SK-N-SH treated with all-trans-retinoic acid at 6 μM for 48 hours (cell line): ENCODE measurements at regions not wholly inside any gene's neighbourhood (a gene's known extent, or its start where the extent isn't known, plus 50 kb on each side); places are given as distances from the start of the nearest gene placed in this dataset.

Source experiments
- ATAC-seq: fragments of 200-7000 bp; cut with Tn5 transposase; 3 replicates; pipeline ENCODE4 v1.9.1; 2020; ENCODE audit warnings: mild to moderate bottlenecking, moderate library complexity
- ARNTL ChIP-seq: fragments of 450-650 bp; formaldehyde crosslinking; IDR thresholded peaks from 2 replicates; pipeline ENCODE4 v1.5.0; 2020; ENCODE audit warnings: low read depth, mild to moderate bottlenecking, moderate library complexity, borderline replicate concordance
- CSDC2 ChIP-seq: fragments of 250-450 bp; sonication (Bioruptor Pico); IDR thresholded peaks from 2 replicates; pipeline ENCODE4 v1.5.0; 2020; ENCODE audit warnings: mild to moderate bottlenecking, moderate library complexity
- ESRRG ChIP-seq: fragments of 250-450 bp; sonication (Bioruptor Pico); IDR thresholded peaks from 2 replicates; pipeline ENCODE4 v1.6.1; 2021; ENCODE audit warnings: mild to moderate bottlenecking
- PPARA ChIP-seq: fragments of 250-450 bp; sonication (Bioruptor Pico); IDR thresholded peaks from 2 replicates; pipeline ENCODE4 v1.5.0; 2020; ENCODE audit warnings: mild to moderate bottlenecking, borderline replicate concordance
- RARB ChIP-seq: fragments of 250-450 bp; sonication (Bioruptor Pico); IDR thresholded peaks from 2 replicates; pipeline ENCODE4 v1.8.0; 2021; ENCODE audit warnings: mild to moderate bottlenecking, moderate library complexity
- SNAI2 ChIP-seq: fragments of 250-450 bp; sonication (Bioruptor Pico); IDR thresholded peaks from 2 replicates; pipeline ENCODE4 v1.5.0; 2020; ENCODE audit warnings: mild to moderate bottlenecking, moderate library complexity
- TCF4 ChIP-seq: fragments of 250-450 bp; sonication (Bioruptor Pico); IDR thresholded peaks from 2 replicates; pipeline ENCODE4 v1.8.0; 2021; ENCODE audit warnings: mild to moderate bottlenecking, moderate library complexity, borderline replicate concordance
- TOX ChIP-seq: fragments of 250-450 bp; sonication (Bioruptor Pico); IDR thresholded peaks from 2 replicates; pipeline ENCODE4 v1.8.0; 2021; ENCODE audit warnings: mild to moderate bottlenecking, moderate library complexity, borderline replicate concordance
- ZC3H10 ChIP-seq: fragments of 250-450 bp; sonication (Bioruptor Pico); IDR thresholded peaks from 2 replicates; pipeline ENCODE4 v1.5.1; 2021; ENCODE audit warnings: mild to moderate bottlenecking, moderate library complexity
- ZFP3 ChIP-seq: fragments of 250-450 bp; sonication (Bioruptor Pico); IDR thresholded peaks from 2 replicates; pipeline ENCODE4 v1.5.0; 2020; ENCODE audit warnings: mild to moderate bottlenecking, moderate library complexity
- ZFP30 ChIP-seq: fragments of 450-650 bp; formaldehyde crosslinking; IDR thresholded peaks from 2 replicates; pipeline ENCODE4 v1.5.0; 2022; ENCODE audit warnings: mild to moderate bottlenecking, moderate library complexity
- ZNF565 ChIP-seq: fragments of 450-650 bp; formaldehyde crosslinking; conservative IDR thresholded peaks from 2 replicates; pipeline ENCODE4 v1.5.0; 2020; ENCODE audit warnings: low read depth, mild to moderate bottlenecking, moderate library complexity
- ZNF70 ChIP-seq: fragments of 450-650 bp; formaldehyde crosslinking; IDR thresholded peaks from 2 replicates; pipeline ENCODE4 v1.5.0; 2020; ENCODE audit warnings: mild to moderate bottlenecking, moderate library complexity
- TF ChIP-seq, protein P1 (sequence below): fragments of 250-450 bp; sonication (Bioruptor Pico); IDR thresholded peaks from 2 replicates; pipeline ENCODE4 v1.8.0; 2021; ENCODE audit warnings: low read depth, mild to moderate bottlenecking, moderate library complexity, borderline replicate concordance
- TF ChIP-seq, protein P2 (sequence below): fragments of 250-450 bp; sonication (Bioruptor Pico); IDR thresholded peaks from 2 replicates; pipeline ENCODE4 v1.5.1; 2021; ENCODE audit warnings: mild to moderate bottlenecking, moderate library complexity
- TF ChIP-seq, protein P3 (sequence below): fragments of 250-450 bp; sonication (Bioruptor Pico); IDR thresholded peaks from 2 replicates; pipeline ENCODE4 v1.5.1; 2020; ENCODE audit warnings: low read depth, mild to moderate bottlenecking, moderate library complexity
- TF ChIP-seq, protein P4 (sequence below): fragments of 250-450 bp; sonication (Bioruptor Pico); IDR thresholded peaks from 2 replicates; pipeline ENCODE4 v1.8.0; 2020; ENCODE audit warnings: mild to moderate bottlenecking, moderate library complexity, borderline replicate concordance
- TF ChIP-seq, protein P5 (sequence below): fragments of 250-450 bp; sonication (Bioruptor Pico); IDR thresholded peaks from 2 replicates; pipeline ENCODE4 v1.5.0; 2020; ENCODE audit warnings: mild to moderate bottlenecking, moderate library complexity

DNA sequence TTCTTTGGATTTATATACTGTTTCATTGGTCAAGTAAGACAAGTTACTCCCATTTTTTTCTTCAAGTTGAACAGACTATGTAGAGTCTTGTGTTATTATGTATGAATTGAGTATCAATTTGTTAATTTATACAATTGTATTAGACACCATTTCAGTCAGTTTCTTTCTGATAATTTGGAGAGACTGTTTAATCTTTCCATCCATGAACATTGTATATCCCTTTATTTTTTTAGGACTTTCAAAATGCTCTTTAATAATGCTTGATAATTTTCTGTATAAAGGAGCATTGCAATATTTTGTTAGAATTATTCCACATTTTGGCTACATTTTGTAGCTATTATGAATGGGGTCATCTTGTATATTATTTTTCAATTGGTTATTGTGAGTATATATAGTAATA, 69.1 kb upstream of the PJA2 start:
- ATAC-seq, result no peak
- TF ChIP-seq, protein P1, sequence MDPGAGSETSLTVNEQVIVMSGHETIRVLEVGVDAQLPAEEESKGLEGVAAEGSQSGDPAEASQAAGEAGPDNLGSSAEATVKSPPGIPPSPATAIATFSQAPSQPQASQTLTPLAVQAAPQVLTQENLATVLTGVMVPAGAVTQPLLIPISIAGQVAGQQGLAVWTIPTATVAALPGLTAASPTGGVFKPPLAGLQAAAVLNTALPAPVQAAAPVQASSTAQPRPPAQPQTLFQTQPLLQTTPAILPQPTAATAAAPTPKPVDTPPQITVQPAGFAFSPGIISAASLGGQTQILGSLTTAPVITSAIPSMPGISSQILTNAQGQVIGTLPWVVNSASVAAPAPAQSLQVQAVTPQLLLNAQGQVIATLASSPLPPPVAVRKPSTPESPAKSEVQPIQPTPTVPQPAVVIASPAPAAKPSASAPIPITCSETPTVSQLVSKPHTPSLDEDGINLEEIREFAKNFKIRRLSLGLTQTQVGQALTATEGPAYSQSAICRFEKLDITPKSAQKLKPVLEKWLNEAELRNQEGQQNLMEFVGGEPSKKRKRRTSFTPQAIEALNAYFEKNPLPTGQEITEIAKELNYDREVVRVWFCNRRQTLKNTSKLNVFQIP (CRISPR knock-in tag), result no peak
- TF ChIP-seq, protein P2, sequence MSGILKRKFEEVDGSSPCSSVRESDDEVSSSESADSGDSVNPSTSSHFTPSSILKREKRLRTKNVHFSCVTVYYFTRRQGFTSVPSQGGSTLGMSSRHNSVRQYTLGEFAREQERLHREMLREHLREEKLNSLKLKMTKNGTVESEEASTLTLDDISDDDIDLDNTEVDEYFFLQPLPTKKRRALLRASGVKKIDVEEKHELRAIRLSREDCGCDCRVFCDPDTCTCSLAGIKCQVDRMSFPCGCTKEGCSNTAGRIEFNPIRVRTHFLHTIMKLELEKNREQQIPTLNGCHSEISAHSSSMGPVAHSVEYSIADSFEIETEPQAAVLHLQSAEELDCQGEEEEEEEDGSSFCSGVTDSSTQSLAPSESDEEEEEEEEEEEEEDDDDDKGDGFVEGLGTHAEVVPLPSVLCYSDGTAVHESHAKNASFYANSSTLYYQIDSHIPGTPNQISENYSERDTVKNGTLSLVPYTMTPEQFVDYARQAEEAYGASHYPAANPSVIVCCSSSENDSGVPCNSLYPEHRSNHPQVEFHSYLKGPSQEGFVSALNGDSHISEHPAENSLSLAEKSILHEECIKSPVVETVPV (CRISPR knock-in tag), result no peak
- TF ChIP-seq, protein P3, sequence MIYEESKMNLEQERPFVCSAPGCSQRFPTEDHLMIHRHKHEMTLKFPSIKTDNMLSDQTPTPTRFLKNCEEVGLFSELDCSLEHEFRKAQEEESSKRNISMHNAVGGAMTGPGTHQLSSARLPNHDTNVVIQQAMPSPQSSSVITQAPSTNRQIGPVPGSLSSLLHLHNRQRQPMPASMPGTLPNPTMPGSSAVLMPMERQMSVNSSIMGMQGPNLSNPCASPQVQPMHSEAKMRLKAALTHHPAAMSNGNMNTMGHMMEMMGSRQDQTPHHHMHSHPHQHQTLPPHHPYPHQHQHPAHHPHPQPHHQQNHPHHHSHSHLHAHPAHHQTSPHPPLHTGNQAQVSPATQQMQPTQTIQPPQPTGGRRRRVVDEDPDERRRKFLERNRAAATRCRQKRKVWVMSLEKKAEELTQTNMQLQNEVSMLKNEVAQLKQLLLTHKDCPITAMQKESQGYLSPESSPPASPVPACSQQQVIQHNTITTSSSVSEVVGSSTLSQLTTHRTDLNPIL, result no peak

DNA sequence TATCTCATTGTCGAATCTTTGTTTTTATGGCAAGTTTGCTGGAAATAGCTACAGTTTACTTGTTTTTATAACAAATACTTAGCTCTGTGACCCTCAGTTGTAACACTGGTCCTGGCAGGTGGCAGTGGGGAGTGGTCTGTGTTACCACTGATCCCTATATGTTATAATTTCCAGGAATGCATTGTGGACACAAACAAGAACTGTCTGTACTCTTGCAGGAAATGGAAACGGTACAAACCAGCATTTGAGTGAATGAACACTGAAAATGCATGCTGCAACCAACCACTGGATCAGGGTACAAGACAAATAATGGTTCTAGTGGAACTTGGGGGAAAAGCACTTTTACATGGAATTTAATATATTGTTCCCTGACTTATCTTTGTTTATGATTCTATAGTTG, 66.5 kb upstream of the PJA2 start:
- no peak for ATAC-seq
- TF ChIP-seq SNAI2 (CRISPR knock-in tag) (no peak), ARNTL (no peak), RARB (CRISPR knock-in tag) (no peak), CSDC2 (CRISPR knock-in tag) (no peak), ZFP30 (CRISPR knock-in tag) (no peak), PPARA (CRISPR knock-in tag) (no peak), ZFP3 (CRISPR knock-in tag) (no peak), ESRRG (no peak), TOX (CRISPR knock-in tag) (no peak), ZNF70 (no peak), TCF4 (no peak), ZC3H10 (no peak), ZNF565 (no peak)
- TF ChIP-seq, protein P3, result no peak
- TF ChIP-seq, protein P4, sequence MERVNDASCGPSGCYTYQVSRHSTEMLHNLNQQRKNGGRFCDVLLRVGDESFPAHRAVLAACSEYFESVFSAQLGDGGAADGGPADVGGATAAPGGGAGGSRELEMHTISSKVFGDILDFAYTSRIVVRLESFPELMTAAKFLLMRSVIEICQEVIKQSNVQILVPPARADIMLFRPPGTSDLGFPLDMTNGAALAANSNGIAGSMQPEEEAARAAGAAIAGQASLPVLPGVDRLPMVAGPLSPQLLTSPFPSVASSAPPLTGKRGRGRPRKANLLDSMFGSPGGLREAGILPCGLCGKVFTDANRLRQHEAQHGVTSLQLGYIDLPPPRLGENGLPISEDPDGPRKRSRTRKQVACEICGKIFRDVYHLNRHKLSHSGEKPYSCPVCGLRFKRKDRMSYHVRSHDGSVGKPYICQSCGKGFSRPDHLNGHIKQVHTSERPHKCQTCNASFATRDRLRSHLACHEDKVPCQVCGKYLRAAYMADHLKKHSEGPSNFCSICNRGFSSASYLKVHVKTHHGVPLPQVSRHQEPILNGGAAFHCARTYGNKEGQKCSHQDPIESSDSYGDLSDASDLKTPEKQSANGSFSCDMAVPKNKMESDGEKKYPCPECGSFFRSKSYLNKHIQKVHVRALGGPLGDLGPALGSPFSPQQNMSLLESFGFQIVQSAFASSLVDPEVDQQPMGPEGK (CRISPR knock-in tag), result no peak
- TF ChIP-seq, protein P2 (CRISPR knock-in tag), result no peak
- TF ChIP-seq, protein P5, sequence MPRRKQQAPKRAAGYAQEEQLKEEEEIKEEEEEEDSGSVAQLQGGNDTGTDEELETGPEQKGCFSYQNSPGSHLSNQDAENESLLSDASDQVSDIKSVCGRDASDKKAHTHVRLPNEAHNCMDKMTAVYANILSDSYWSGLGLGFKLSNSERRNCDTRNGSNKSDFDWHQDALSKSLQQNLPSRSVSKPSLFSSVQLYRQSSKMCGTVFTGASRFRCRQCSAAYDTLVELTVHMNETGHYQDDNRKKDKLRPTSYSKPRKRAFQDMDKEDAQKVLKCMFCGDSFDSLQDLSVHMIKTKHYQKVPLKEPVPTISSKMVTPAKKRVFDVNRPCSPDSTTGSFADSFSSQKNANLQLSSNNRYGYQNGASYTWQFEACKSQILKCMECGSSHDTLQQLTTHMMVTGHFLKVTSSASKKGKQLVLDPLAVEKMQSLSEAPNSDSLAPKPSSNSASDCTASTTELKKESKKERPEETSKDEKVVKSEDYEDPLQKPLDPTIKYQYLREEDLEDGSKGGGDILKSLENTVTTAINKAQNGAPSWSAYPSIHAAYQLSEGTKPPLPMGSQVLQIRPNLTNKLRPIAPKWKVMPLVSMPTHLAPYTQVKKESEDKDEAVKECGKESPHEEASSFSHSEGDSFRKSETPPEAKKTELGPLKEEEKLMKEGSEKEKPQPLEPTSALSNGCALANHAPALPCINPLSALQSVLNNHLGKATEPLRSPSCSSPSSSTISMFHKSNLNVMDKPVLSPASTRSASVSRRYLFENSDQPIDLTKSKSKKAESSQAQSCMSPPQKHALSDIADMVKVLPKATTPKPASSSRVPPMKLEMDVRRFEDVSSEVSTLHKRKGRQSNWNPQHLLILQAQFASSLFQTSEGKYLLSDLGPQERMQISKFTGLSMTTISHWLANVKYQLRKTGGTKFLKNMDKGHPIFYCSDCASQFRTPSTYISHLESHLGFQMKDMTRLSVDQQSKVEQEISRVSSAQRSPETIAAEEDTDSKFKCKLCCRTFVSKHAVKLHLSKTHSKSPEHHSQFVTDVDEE (CRISPR knock-in tag), result no peak
- TF ChIP-seq, all 23 proteins: peak for 0
